SK-N-SH (cell line): ENCODE measurements at regions not wholly inside any gene's neighbourhood (a gene's known extent, or its start where the extent isn't known, plus 50 kb on each side); places are given as distances from the start of the nearest gene placed in this dataset.

Source experiments
- CTCF ChIA-PET: fragments of 300-600, 350-600 bp; formaldehyde crosslinking; extraction: SDS; loops from one replicate; lab custom pipeline; 2021; lab: Yijun Ruan, JAX
- POLR2A ChIA-PET: fragments of 350-600 bp; sonication (Branson Sonifier 250); formaldehyde crosslinking; extraction: SDS; loops from one replicate; lab custom pipeline; 2020; ENCODE audit warnings: antibody characterized with exemption, inconsistent platforms; lab: Yijun Ruan, JAX
- DNase-seq: peaks from one replicate; pipeline ENCODE4 v3.0.0; 2012
- H2AFZ ChIP-seq: fragments of 200-600 bp; sonication (generic); 2 replicates; pipeline ENCODE4 v1.8.1; 2016; ENCODE audit warnings: antibody characterized with exemption, mild to moderate bottlenecking, low read depth
- H3F3A ChIP-seq: fragments of 200-600 bp; sonication (generic); replicated peaks from 2 replicates; pipeline ENCODE3; 2016; ENCODE audit warnings: antibody characterized with exemption, mild to moderate bottlenecking; ENCODE audit not compliant: insufficient read depth
- H3K27ac ChIP-seq, 2 experiments: fragments of 200-500 bp in 1 of 2; fragments of 200-600 bp in 1 of 2; sonication (Bioruptor generic) in 1 of 2; sonication (generic), shearing (Covaris generic) in 1 of 2; 2 replicates each; pipeline versions ENCODE4 v1.5.1 to v1.6.1; 2014 to 2016; ENCODE audit warnings: low read depth in 2 of 2, inconsistent platforms in 1 of 2, low read length in 1 of 2, mild to moderate bottlenecking in 1 of 2, mixed read lengths in 1 of 2
- H3K27me3 ChIP-seq: fragments of 200-600 bp; sonication (generic), shearing (Covaris generic); 2 replicates; pipeline ENCODE4 v1.6.1; 2016; ENCODE audit warnings: mixed run types; ENCODE audit not compliant: insufficient read depth
- H3K36me3 ChIP-seq, 2 experiments: fragments of 200-500 bp in 1 of 2; fragments of 200-600 bp in 1 of 2; sonication (Bioruptor generic) in 1 of 2; sonication (generic) in 1 of 2; replicated peaks in 1 of 2; 2 replicates each; pipeline versions ENCODE3 to v1.5.1; 2014 to 2016; ENCODE audit warnings: low read length in 1 of 2, mild to moderate bottlenecking in 1 of 2; ENCODE audit not compliant: insufficient read depth in 2 of 2, control insufficient read depth in 1 of 2
- H3K4me1 ChIP-seq, 2 experiments: fragments of 200-500 bp in 1 of 2; fragments of 200-600 bp in 1 of 2; sonication (Bioruptor generic) in 1 of 2; sonication (generic), shearing (Covaris generic) in 1 of 2; 2 replicates each; pipeline versions ENCODE4 v1.5.1 to v1.6.1; 2014 to 2016; ENCODE audit warnings: low read depth in 1 of 2, low read length in 1 of 2, mixed run types in 1 of 2; ENCODE audit not compliant: insufficient read depth in 2 of 2, control insufficient read depth in 1 of 2
- H3K4me2 ChIP-seq: fragments of 200-600 bp; sonication (generic), shearing (Covaris generic); 2 replicates; pipeline ENCODE4 v1.6.1; 2017; ENCODE audit warnings: mixed run types
- H3K4me3 ChIP-seq, 2 experiments: fragments of 200-500 bp in 1 of 2; fragments of 200-600 bp in 1 of 2; sonication (Bioruptor generic) in 1 of 2; sonication (generic), shearing (Covaris generic) in 1 of 2; 2 replicates each; pipeline versions ENCODE4 v1.5.1 to v1.8.1; 2014 to 2016; ENCODE audit warnings: low read depth in 2 of 2, inconsistent platforms in 1 of 2, low read length in 1 of 2, mild to moderate bottlenecking in 1 of 2, mixed read lengths in 1 of 2, moderate library complexity in 1 of 2
- H3K79me2 ChIP-seq: fragments of 200-600 bp; sonication (generic); 2 replicates; pipeline ENCODE4 v1.8.1; 2017; ENCODE audit warnings: mild to moderate bottlenecking; ENCODE audit not compliant: insufficient read depth
- H3K9ac ChIP-seq: fragments of 200-600 bp; sonication (generic); 2 replicates; pipeline ENCODE4 v1.6.1; 2017; ENCODE audit warnings: mixed run types
- H3K9me2 ChIP-seq: fragments of 200-600 bp; sonication (generic); 2 replicates; pipeline ENCODE4 v1.6.1; 2017; ENCODE audit warnings: mixed run types
- H3K9me3 ChIP-seq: fragments of 200-600 bp; sonication (generic); 2 replicates; pipeline ENCODE4 v1.6.1; 2017; ENCODE audit warnings: mixed run types, mild to moderate bottlenecking, moderate library complexity
- H4K20me1 ChIP-seq: fragments of 200-600 bp; sonication (generic); 2 replicates; pipeline ENCODE4 v1.6.1; 2017; ENCODE audit warnings: mild to moderate bottlenecking, mixed run types; ENCODE audit not compliant: insufficient read depth
- EP300 ChIP-seq, 2 experiments: IDR thresholded peaks; 2 replicates each; pipeline versions ENCODE4 v1.4.0 to v1.6.1; 2012; ENCODE audit warnings: borderline replicate concordance in 1 of 2, low read depth in 1 of 2, low read length in 1 of 2
- FOXJ3 ChIP-seq: sonication (generic); formaldehyde crosslinking; IDR thresholded peaks from 2 replicates; pipeline ENCODE4 v1.5.1; 2020; ENCODE audit warnings: mild to moderate bottlenecking, missing genetic modification reagents
- FOXM1 ChIP-seq: IDR thresholded peaks from 2 replicates; pipeline ENCODE4 v1.4.0; 2012; ENCODE audit warnings: low read depth, mild to moderate bottlenecking
- GABPA ChIP-seq: IDR thresholded peaks from 2 replicates; pipeline ENCODE4 v1.4.0; 2012; ENCODE audit warnings: low read depth, mild to moderate bottlenecking
- MEF2A ChIP-seq: IDR thresholded peaks from 2 replicates; pipeline ENCODE4 v1.4.0; 2012; ENCODE audit warnings: low read depth, borderline replicate concordance
- MXI1 ChIP-seq: IDR thresholded peaks from 2 replicates; pipeline ENCODE4 v1.6.1; 2012; ENCODE audit warnings: mild to moderate bottlenecking, low read depth, low read length, improper control_type of control experiment
- NFIC ChIP-seq: IDR thresholded peaks from 2 replicates; pipeline ENCODE4 v1.4.0; 2012; ENCODE audit warnings: borderline replicate concordance
- POLR2AphosphoS5 ChIP-seq: IDR thresholded peaks from 2 replicates; pipeline ENCODE4 v1.6.1; 2012; ENCODE audit warnings: low read depth, low read length
- RCOR1 ChIP-seq: fragments of 150-350 bp; IDR thresholded peaks from 2 replicates; pipeline ENCODE4 v1.6.1; 2017; ENCODE audit warnings: antibody characterized with exemption, low read length
- SIN3A ChIP-seq: IDR thresholded peaks from 2 replicates; pipeline ENCODE4 v1.6.1; 2012; ENCODE audit warnings: low read depth, mild to moderate bottlenecking, low read length, moderate library complexity, borderline replicate concordance
- SMC3 ChIP-seq: IDR thresholded peaks from 2 replicates; pipeline ENCODE4 v1.6.1; 2012; ENCODE audit warnings: low read depth, low read length, improper control_type of control experiment
- TAF1 ChIP-seq: IDR thresholded peaks from 2 replicates; pipeline ENCODE4 v1.6.1; 2012; ENCODE audit warnings: low read depth, mild to moderate bottlenecking, low read length, moderate library complexity, borderline replicate concordance
- TCF12 ChIP-seq: IDR thresholded peaks from 2 replicates; pipeline ENCODE4 v1.4.0; 2012
- TEAD4 ChIP-seq: IDR thresholded peaks from 2 replicates; pipeline ENCODE4 v1.4.0; 2012; ENCODE audit warnings: mild to moderate bottlenecking, borderline replicate concordance; ENCODE audit not compliant: insufficient read depth
- ZBTB33 ChIP-seq: IDR thresholded peaks from 2 replicates; pipeline ENCODE4 v1.4.0; 2012; ENCODE audit warnings: low read depth, borderline replicate concordance
- WGBS: methylation state at CpG from one replicate; pipeline ENCODE4 v1.1.6; 2017; ENCODE audit warnings: low lambda C conversion rate; 5-methylcytosine and 5-hydroxymethylcytosine counted together
- TF ChIP-seq, protein P1 (sequence below): fragments of 150-350 bp; IDR thresholded peaks from 2 replicates; pipeline ENCODE4 v1.6.1; 2017; ENCODE audit warnings: antibody characterized with exemption, low read length, low read depth, borderline replicate concordance
- TF ChIP-seq, protein P2 (sequence below): fragments of 150-350 bp; IDR thresholded peaks from 2 replicates; pipeline ENCODE4 v1.6.1; 2016; ENCODE audit warnings: mild to moderate bottlenecking, low read depth, low read length

DNA sequence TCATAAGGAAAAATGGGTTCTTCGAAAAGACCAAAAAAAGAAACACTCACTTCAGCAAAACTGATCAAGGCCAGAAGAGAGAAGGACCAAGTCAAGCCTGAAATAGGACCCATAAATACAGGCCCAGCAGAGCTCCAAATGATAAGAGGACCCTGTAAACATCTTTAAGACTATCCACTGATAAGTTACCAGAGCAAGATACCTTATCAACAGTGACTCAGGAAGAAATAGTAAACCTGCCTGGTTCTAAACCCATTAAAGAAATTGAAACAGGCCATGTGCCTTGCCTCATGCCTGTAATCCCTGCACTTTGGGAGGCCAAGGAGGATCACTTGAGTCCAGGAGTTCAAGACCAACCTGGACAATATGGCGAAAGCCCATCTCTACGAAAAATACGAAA, 81.8 kb upstream of the ERRFI1 start:
- Histone ChIP-seq H3K4me3 (no peak overlapping the region), H3K4me2 (no peak overlapping the region), H4K20me1 (no peaks in the 10 kb centered on the region), H3K4me1 (no peaks in the 10 kb centered on the region), H3K9me2 (no peaks in the 10 kb centered on the region), H3K27me3 (no peaks in the 10 kb centered on the region), H3K36me3 (no peaks in the 10 kb centered on the region), H2AFZ (no peak overlapping the region), H3F3A (no peaks in the 10 kb centered on the region), H3K9ac (no peak overlapping the region), H3K79me2 (no peaks in the 10 kb centered on the region), H3K9me3 (no peaks in the 10 kb centered on the region), H3K27ac (no peak overlapping the region)
- 97% methylated on average over 4 of the region's 4 CpGs for WGBS
- CTCF ChIA-PET, result no interaction called here
- DNase-seq, result no peak
- POLR2A ChIA-PET, result no interaction called here
- TF ChIP-seq SMC3 (no peak), NFIC (no peak), TAF1 (no peak), TCF12 (no peak), EP300 (IDR thresholded peaks at IDR 0.05; ENCODE audit: borderline replicate concordance in 1 of 2, low read depth in 1 of 2, low read length in 1 of 2) (no peak), RCOR1 (no peak), FOXM1 (no peak), POLR2AphosphoS5 (no peak), SIN3A (no peak), GABPA (no peak), MXI1 (no peak), MEF2A (no peak), ZBTB33 (no peak), TEAD4 (no peak), FOXJ3 (CRISPR knock-in tag) (no peak)
- TF ChIP-seq, protein P1, sequence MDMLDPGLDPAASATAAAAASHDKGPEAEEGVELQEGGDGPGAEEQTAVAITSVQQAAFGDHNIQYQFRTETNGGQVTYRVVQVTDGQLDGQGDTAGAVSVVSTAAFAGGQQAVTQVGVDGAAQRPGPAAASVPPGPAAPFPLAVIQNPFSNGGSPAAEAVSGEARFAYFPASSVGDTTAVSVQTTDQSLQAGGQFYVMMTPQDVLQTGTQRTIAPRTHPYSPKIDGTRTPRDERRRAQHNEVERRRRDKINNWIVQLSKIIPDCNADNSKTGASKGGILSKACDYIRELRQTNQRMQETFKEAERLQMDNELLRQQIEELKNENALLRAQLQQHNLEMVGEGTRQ, result no peak
- TF ChIP-seq, protein P2, sequence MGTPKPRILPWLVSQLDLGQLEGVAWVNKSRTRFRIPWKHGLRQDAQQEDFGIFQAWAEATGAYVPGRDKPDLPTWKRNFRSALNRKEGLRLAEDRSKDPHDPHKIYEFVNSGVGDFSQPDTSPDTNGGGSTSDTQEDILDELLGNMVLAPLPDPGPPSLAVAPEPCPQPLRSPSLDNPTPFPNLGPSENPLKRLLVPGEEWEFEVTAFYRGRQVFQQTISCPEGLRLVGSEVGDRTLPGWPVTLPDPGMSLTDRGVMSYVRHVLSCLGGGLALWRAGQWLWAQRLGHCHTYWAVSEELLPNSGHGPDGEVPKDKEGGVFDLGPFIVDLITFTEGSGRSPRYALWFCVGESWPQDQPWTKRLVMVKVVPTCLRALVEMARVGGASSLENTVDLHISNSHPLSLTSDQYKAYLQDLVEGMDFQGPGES, result no peak
